Activated naive CD8-positive, alpha-beta T cell treated with anti-CD3 and anti-CD28 coated beads, Interleukin-2, amount 10 ng/mL, durations not matched to agents 7 days and 5 days (primary cell): ENCODE measurements at regions not wholly inside any gene's neighbourhood (a gene's known extent, or its start where the extent isn't known, plus 50 kb on each side); places are given as distances from the start of the nearest gene placed in this dataset.
"Not testable (repeated sequence)": the region's sequence is repeated elsewhere in the genome, so short reads cannot be mapped to it uniquely, and the experiment has no call there.

ENCODE experiments used
- ATAC-seq: fragments of 150-1000 bp; cut with Tn5 transposase; one replicate; pipeline ENCODE4 v1.10.0; 2021; ENCODE audit warnings: low read depth, moderate library complexity
- POLR2A ChIA-PET: fragments of 350-600 bp; sonication (Branson Sonifier 250); formaldehyde crosslinking; loops from one replicate; lab custom pipeline; 2021; ENCODE audit warnings: antibody characterized with exemption; lab: Charles Lee
- DNase-seq: peaks from one replicate; pipeline ENCODE4 v3.0.0; 2021
- H3K27ac Mint-ChIP-seq: one replicate; pipeline ENCODE4 v1.8.0; 2022; ENCODE audit warnings: mild to moderate bottlenecking, mixed read lengths
- H3K27me3 Mint-ChIP-seq: one replicate; pipeline ENCODE4 v1.8.0; 2022; ENCODE audit warnings: mild to moderate bottlenecking, moderate library complexity, mixed read lengths
- H3K36me3 Mint-ChIP-seq: one replicate; pipeline ENCODE4 v1.8.0; 2021; ENCODE audit warnings: mild to moderate bottlenecking, mixed read lengths
- H3K4me1 Mint-ChIP-seq: one replicate; pipeline ENCODE4 v1.8.0; 2021; ENCODE audit warnings: mixed read lengths
- H3K4me3 Mint-ChIP-seq: one replicate; pipeline ENCODE4 v1.8.0; 2022; ENCODE audit warnings: mild to moderate bottlenecking, moderate library complexity, mixed read lengths
- H3K9me3 Mint-ChIP-seq: one replicate; pipeline ENCODE4 v1.8.0; 2021; ENCODE audit warnings: mixed read lengths

- Mint-ChIP-seq H3K27me3 (no peaks in the 10 kb centered on the region), H3K27ac (no peak overlapping the region), H3K4me1 (peaks cover 3% of the 10 kb centered on the region), H3K4me3 (no peak overlapping the region), H3K36me3 (peaks cover 8% of the 10 kb centered on the region), H3K9me3 (no peaks in the 10 kb centered on the region)
- ATAC-seq: no peak
- no peak for DNase-seq
- POLR2A ChIA-PET: no interaction called here
Observed at GRCh38 chr2:241956521-241957110, 87.1 kb downstream of the RTP5 start.

DNA sequence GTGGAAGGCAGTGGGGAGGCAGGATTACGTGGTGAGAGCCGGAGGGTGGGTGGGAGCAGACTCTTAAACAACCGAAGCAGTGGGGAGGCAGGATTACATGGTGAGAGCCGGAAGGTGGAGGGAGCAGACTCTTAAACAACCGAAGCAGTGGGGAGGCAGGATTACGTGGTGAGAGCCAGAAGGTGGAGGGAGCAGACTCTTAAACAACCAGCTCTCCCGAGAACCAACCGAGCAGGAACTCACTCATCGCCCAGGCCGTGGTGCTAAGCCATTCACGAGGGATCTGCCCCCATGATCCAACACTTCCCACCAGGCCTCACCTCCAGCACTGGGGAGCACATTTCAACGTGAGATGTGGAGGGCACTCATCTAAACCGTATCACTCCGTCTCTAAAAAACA is 87.7 kb downstream of the RTP5 start:
- ATAC-seq: no peak
- Mint-ChIP-seq H3K4me1 (peaks cover 5% of the 10 kb centered on the region), H3K27me3 (no peaks in the 10 kb centered on the region), H3K27ac (no peak overlapping the region), H3K36me3 (peaks cover 8% of the 10 kb centered on the region), H3K9me3 (no peaks in the 10 kb centered on the region), H3K4me3 (no peak overlapping the region)
- DNase-seq: no peak
- POLR2A ChIA-PET: no interaction called here

GRCh38 chr2:241958818-241959545 is 89.5 kb downstream of the RTP5 start:
- H3K27me3 Mint-ChIP-seq: no peaks in the 10 kb centered on the region
- POLR2A ChIA-PET: no interaction called here

GRCh38 chr2:241959751-241960269 is 90.3 kb downstream of the RTP5 start:
- DNase-seq (no peak), ATAC-seq (no peak)
- POLR2A ChIA-PET: no interaction called here
- Mint-ChIP-seq H3K4me3 (no peak overlapping the region), H3K4me1 (peaks cover 6% of the 10 kb centered on the region), H3K9me3 (no peaks in the 10 kb centered on the region), H3K27me3 (no peaks in the 10 kb centered on the region), H3K36me3 (peaks cover 8% of the 10 kb centered on the region), H3K27ac (no peak overlapping the region)

More at GRCh38 chr2:241958818-241959545, 89.5 kb downstream of the RTP5 start:
- Mint-ChIP-seq H3K36me3 (peaks cover 8% of the 10 kb centered on the region), H3K4me1 (peaks cover 6% of the 10 kb centered on the region), H3K9me3 (no peaks in the 10 kb centered on the region), H3K4me3 (no peak overlapping the region), H3K27ac (no peak overlapping the region)
- no peak for DNase-seq
- ATAC-seq: no peak

DNA sequence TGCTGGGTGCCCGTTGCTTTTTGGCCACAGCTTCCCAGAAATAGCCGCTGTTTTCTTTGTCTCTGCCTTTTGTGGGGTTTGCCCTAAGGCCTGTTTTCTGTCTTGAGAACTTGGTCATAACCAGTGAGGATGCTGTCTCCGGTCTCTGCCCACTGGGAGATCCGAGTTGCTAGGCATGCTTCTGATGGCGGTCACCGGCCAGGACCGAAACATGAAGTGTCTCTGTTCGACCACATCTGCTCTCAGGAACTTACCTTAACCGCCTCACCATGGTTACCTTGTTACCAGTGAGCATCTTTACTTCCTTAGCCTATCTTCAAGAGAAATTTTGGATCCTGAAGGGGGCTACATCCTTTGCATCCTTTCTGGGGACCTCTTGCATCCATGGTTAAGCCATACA is 91.9 kb downstream of the RTP5 start:
- H3K4me1 Mint-ChIP-seq: peaks cover 17% of the 10 kb centered on the region
- no peaks in the 10 kb centered on the region for H3K27me3 Mint-ChIP-seq
- no peak overlapping the region for H3K4me3 Mint-ChIP-seq

DNA sequence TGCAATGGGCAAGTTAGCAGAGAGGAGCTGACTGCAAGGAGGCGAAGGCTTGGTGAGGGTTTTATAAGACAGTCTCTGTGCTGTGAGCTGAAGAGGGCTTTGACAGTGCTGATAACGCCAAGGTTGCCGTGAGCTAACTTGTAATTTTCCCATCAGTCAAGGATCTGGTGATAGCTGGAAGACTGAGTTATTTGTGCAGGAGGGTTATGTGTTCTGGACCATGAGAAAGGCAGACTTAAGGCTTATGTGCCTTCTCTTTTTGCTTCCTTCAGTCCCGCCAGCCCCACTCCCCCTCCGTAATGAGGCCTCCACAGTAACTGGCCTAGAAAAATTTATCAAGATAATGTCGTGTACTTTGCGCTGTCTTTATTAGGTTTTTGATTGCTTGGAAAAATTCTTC is 94.6 kb downstream of the RTP5 start:
- Mint-ChIP-seq H3K4me3 (no peak overlapping the region), H3K9me3 (peaks cover 4% of the 10 kb centered on the region), H3K27me3 (no peaks in the 10 kb centered on the region), H3K4me1 (peaks cover 22% of the 10 kb centered on the region), H3K36me3 (peaks cover 6% of the 10 kb centered on the region), H3K27ac (no peak overlapping the region)
- DNase-seq (no peak), ATAC-seq (no peak)
- POLR2A ChIA-PET: no interaction called here

More for the DNA sequence above, 91.9 kb downstream of the RTP5 start:
- no peak overlapping the region for H3K27ac Mint-ChIP-seq
- peaks cover 5% of the 10 kb centered on the region for H3K36me3 Mint-ChIP-seq
- no peak for DNase-seq
- no peak for ATAC-seq
- POLR2A ChIA-PET: no interaction called here
- no peaks in the 10 kb centered on the region for H3K9me3 Mint-ChIP-seq

DNA sequence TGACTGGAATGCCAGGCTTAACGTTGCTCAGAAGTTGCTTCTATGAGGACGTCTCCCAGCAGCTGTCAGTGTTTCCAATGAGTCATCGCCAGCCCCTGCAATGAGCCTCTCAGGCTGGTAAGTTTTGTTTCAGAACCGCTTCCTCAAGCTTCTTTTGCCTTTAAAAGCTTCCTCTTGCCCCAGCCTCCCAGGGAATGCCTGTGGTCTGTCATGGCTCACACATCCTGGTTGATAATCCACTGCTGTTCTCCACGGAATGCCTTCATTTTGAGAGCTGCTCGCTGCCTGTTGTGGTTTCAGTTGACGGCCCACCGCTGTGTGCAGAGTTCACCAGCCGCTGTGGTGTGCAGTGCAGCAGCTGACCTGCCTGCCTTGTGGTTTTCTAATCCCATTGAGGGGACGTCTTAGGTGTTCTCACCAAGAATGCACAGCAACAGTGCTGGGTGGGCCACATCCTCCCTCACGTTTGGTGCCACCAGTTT is 96.4 kb downstream of the RTP5 start:
- peak; percentile 96 for ATAC-seq
- peak overlapping the region; percentile 80 for H3K27ac Mint-ChIP-seq
- peak overlapping the region; percentile 80 for H3K4me3 Mint-ChIP-seq
- peaks cover 11% of the 10 kb centered on the region for H3K36me3 Mint-ChIP-seq
- H3K4me1 Mint-ChIP-seq: peaks cover 24% of the 10 kb centered on the region
- POLR2A ChIA-PET: no interaction called here
- H3K27me3 Mint-ChIP-seq: no peaks in the 10 kb centered on the region
- peaks cover 8% of the 10 kb centered on the region for H3K9me3 Mint-ChIP-seq
- peak; percentile 75 for DNase-seq

DNA sequence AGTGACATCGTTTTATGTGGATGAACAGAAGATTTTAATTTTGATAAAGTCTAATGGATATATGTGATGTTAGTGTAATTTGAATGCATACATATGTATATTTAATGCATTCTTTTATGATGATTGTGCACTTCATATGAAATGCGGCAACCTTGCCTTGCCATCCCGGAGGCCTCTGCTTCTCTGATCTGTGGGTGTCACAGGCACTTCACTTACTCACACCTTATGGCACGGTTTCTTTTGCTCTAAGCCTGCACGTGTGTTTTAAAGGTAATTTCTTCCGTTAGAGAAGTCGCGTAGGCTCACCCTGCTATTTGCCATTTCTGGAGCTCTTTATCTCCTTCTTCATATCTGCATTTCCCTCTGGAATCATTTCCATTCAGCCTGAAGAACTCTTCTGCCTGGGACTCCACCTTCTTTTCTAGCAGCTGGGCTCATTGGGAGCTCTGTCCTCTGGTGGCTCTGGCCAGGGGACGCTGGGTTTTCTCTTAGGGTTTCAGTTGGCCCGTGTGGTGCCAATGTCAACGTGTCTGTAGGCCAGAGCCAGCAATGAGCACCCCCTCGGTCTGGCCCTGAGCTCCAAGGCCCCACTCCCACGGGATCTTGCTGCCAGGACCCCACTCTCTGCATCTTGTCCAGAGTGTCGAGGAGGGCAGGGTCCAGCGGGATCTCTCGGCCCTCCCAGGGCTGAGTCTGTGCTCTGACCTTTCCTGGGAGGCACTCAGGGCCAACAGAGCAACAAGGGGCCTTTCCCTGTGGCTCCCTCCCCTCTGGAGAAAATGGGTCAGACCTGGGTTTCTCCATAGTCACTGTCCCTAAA is 97.3 kb downstream of the RTP5 start:
- ATAC-seq (no peak), DNase-seq (peak; percentile 2)
- H3K9me3 Mint-ChIP-seq: peaks cover 8% of the 10 kb centered on the region
- peak overlapping the region; percentile 80 for H3K27ac Mint-ChIP-seq
- H3K4me1 Mint-ChIP-seq: peaks cover 21% of the 10 kb centered on the region
- no peaks in the 10 kb centered on the region for H3K27me3 Mint-ChIP-seq
- H3K4me3 Mint-ChIP-seq: peak overlapping the region; percentile 80
- POLR2A ChIA-PET: no interaction called here
- H3K36me3 Mint-ChIP-seq: peaks cover 12% of the 10 kb centered on the region

- Mint-ChIP-seq H3K36me3 (peaks cover 15% of the 10 kb centered on the region), H3K4me1 (peaks cover 19% of the 10 kb centered on the region), H3K27ac (no peak overlapping the region), H3K27me3 (no peaks in the 10 kb centered on the region), H3K4me3 (no peak overlapping the region), H3K9me3 (peaks cover 8% of the 10 kb centered on the region)
- ATAC-seq (no peak), DNase-seq (peak; percentile 19)
- POLR2A ChIA-PET: no interaction called here
Observed at GRCh38 chr2:241967467-241968144, 98.1 kb downstream of the RTP5 start.

DNA sequence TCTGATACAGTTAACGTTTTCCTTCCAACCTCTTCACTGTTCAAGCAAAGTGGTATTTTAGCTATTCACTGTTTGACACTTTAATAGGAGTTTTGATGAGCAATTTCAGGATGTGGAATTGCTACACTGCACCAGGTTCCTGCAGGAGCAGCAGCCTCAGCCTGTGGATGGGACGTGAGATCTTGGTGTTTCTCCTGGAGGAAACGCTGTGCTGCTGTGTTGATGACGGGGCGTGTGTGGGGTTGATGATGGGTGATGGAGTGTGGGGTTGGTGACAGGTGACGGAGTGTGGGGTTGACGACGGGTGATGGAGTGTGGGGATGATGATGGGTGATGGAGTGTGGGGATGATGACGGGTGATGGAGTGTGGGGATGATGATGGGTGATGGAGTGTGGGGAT is 98.9 kb downstream of the RTP5 start:
- H3K27ac Mint-ChIP-seq: no peak overlapping the region
- H3K27me3 Mint-ChIP-seq: no peaks in the 10 kb centered on the region
- no peak overlapping the region for H3K4me3 Mint-ChIP-seq
- H3K4me1 Mint-ChIP-seq: peaks cover 18% of the 10 kb centered on the region
- peaks cover 8% of the 10 kb centered on the region for H3K9me3 Mint-ChIP-seq
- H3K36me3 Mint-ChIP-seq: peaks cover 22% of the 10 kb centered on the region
- DNase-seq (peak; percentile 4), ATAC-seq (no peak)
- POLR2A ChIA-PET: no interaction called here

- DNase-seq, H3K27ac Mint-ChIP-seq, POLR2A ChIA-PET, H3K9me3 Mint-ChIP-seq, H3K27me3 Mint-ChIP-seq, H3K4me3 Mint-ChIP-seq, ATAC-seq: not testable (repeated sequence)
- Mint-ChIP-seq H3K36me3 (peaks cover 22% of the 10 kb centered on the region), H3K4me1 (peaks cover 18% of the 10 kb centered on the region)
Observed at GRCh38 chr2:241969182-241969581, 99.7 kb downstream of the RTP5 start.

DNA sequence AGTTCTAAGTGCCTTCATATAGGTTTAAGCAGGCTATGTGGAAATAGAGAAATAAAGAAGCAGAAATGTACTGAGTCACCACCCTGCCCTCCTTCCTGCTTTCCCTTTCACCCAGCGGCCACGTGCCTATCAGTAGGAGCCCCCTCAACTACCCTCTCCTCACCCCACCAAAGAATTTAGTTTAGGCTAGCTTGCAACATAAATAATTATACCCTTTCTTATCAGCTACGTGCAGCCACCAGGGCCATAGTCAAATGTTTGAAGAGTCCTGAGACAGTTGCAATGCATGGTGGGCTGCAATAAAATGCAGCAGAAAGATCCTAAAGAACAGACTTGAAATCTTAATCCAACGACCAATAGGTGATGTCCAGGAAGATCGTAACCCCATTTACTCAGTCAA is 101.2 kb downstream of the RTP5 start:
- Mint-ChIP-seq H3K27me3 (no peaks in the 10 kb centered on the region), H3K36me3 (peaks cover 22% of the 10 kb centered on the region), H3K9me3 (peaks cover 8% of the 10 kb centered on the region), H3K27ac (no peak overlapping the region), H3K4me3 (no peak overlapping the region), H3K4me1 (peaks cover 14% of the 10 kb centered on the region)
- POLR2A ChIA-PET: no interaction called here
- DNase-seq (no peak), ATAC-seq (no peak)

DNA sequence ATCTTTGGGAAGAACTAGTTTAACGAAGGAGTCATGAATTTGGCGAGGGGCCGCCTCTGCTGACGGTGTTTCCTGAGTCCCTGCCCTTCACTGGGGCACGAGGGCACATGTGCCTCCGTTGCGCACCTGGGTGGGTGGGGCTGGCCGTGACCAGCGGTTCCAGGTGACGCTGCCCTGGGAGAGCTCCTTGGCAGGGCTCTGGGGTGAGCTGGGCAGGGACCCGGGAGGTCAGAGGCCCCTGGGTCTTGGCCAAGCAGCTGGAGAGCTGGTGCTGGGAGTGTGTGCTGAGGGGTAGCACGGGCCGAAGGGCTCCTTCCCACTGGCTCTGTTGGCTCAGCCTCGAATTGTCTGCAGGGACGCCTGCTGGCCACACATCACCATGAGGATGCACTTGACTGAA is 104.6 kb downstream of the RTP5 start:
- ATAC-seq (no peak), DNase-seq (no peak)
- no peak overlapping the region for H3K4me3 Mint-ChIP-seq

More for the DNA sequence above, 104.6 kb downstream of the RTP5 start:
- Mint-ChIP-seq H3K36me3 (peaks cover 22% of the 10 kb centered on the region), H3K27me3 (no peaks in the 10 kb centered on the region), H3K27ac (no peak overlapping the region), H3K9me3 (peaks cover 4% of the 10 kb centered on the region), H3K4me1 (peaks cover 1% of the 10 kb centered on the region)
- POLR2A ChIA-PET: no interaction called here
